GM10266 (cell line): ENCODE measurements at regions not wholly inside any gene's neighbourhood (a gene's known extent, or its start where the extent isn't known, plus 50 kb on each side); places are given as distances from the start of the nearest gene placed in this dataset.
"Not testable (repeated sequence)": the region's sequence is repeated elsewhere in the genome, so short reads cannot be mapped to it uniquely, and the experiment has no call there.

Experiments
- DNase-seq: peaks from one replicate; pipeline ENCODE4 v3.0.0; 2012; ENCODE audit errors: extremely low spot score
- CTCF ChIP-seq: IDR thresholded peaks from 2 replicates; pipeline ENCODE4 v1.5.1; 2012; ENCODE audit warnings: mild to moderate bottlenecking, low read depth; ENCODE audit not compliant: control insufficient read depth, insufficient read depth; ENCODE audit errors: missing control alignments

GRCh38 chr4:19575924-19576323 is 675.8 kb upstream of the SLIT2 start:
- no peak for TF ChIP-seq CTCF
- DNase-seq, result no peak

GRCh38 chr4:19566041-19566440 is 685.7 kb upstream of the SLIT2 start:
- TF ChIP-seq CTCF, result no peak

GRCh38 chr4:19562456-19562855 is 689.2 kb upstream of the SLIT2 start:
- DNase-seq, result no peak
- TF ChIP-seq CTCF, result no peak

More at GRCh38 chr4:19566041-19566440, 685.7 kb upstream of the SLIT2 start:
- DNase-seq, result no peak

GRCh38 chr4:19557161-19557560 is 694.5 kb upstream of the SLIT2 start:
- no peak for DNase-seq
- TF ChIP-seq CTCF, result no peak

GRCh38 chr4:19556276-19556675 is 695.4 kb upstream of the SLIT2 start:
- not testable (repeated sequence) for DNase-seq

GRCh38 chr4:19547463-19547862 is 704.2 kb upstream of the SLIT2 start:
- TF ChIP-seq CTCF, result no peak
- no peak for DNase-seq

GRCh38 chr4:19544446-19545125 is 707.1 kb upstream of the SLIT2 start:
- DNase-seq, result no peak
- no peak for TF ChIP-seq CTCF
